ENCODE measurements at regions not wholly inside any gene's neighbourhood (a gene's known extent, or its start where the extent isn't known, plus 50 kb on each side); places are given as distances from the start of the nearest gene placed in this dataset.

DNA sequence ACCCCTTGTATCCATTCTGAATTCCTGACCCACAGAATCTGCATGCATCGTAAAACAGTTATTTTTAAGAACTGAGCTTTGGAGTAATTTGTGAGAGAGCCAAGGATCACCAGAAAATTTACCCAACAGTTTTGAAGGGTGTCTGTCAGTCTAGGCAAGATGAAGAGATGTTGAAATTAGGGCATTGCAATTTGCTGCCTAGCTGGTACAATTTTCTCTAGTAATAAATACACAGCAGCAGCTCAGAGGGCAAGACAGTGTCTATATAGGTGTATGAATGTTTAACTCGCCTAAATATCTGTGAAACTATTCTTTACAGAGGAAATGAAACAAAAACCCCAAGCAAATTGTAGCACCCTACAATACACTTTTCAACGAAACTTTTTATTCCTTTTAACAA lies 377.8 kb upstream of the POU3F3 start:
- ChIA-PET CTCF (no interaction called here), RAD21 (ENCODE audit: low non-redundant PET in 1 of 2, low total read pairs in 2 of 2, uncharacterized antibody in 2 of 2, unreplicated experiment in 2 of 2) (no interaction called here)
- BruUV-seq (replicated peaks), result no TSS peak

More for the DNA sequence above, 377.8 kb upstream of the POU3F3 start:
- Histone ChIP-seq H3K4me2 (ENCODE audit: low read length) (no peak overlapping the region), H3K9me3 (ENCODE audit: control insufficient read depth in 1 of 2, insufficient read depth in 1 of 2, low read depth in 1 of 2, low read length in 2 of 2) (peaks cover 4 to 11% of the 10 kb centered on the region in 2 experiments; a peak in 2 of 4 replicates), H3K27me3 (ENCODE audit: insufficient read depth, low read length) (no peaks in the 10 kb centered on the region), H4K20me1 (ENCODE audit: insufficient read depth) (no peaks in the 10 kb centered on the region), H3K79me2 (ENCODE audit: insufficient read depth, low read length) (no peaks in the 10 kb centered on the region), H2AFZ (ENCODE audit: low read depth, low read length, poor library complexity, severe bottlenecking) (no peak overlapping the region), H3K9me2 (ENCODE audit: insufficient read depth) (no peaks in the 10 kb centered on the region), H3K36me3 (ENCODE audit: control insufficient read depth in 1 of 2, insufficient read depth in 2 of 2, low read length in 2 of 2) (no peaks in the 10 kb centered on the region), H3K4me3 (replicated peaks in 1 of 2; ENCODE audit: low read depth in 1 of 2, low read length in 2 of 2) (no peak overlapping the region), H3K27ac (ENCODE audit: low read depth, low read length) (no peak overlapping the region), H3K9ac (ENCODE audit: low read length) (no peak overlapping the region), H3K4me1 (ENCODE audit: control insufficient read depth in 1 of 2, insufficient read depth in 2 of 2, low read length in 2 of 2) (no peaks in the 10 kb centered on the region)
- ATAC-seq, result no peak
- POLR2A ChIA-PET, result no interaction called here
- TF ChIP-seq, protein P1, sequence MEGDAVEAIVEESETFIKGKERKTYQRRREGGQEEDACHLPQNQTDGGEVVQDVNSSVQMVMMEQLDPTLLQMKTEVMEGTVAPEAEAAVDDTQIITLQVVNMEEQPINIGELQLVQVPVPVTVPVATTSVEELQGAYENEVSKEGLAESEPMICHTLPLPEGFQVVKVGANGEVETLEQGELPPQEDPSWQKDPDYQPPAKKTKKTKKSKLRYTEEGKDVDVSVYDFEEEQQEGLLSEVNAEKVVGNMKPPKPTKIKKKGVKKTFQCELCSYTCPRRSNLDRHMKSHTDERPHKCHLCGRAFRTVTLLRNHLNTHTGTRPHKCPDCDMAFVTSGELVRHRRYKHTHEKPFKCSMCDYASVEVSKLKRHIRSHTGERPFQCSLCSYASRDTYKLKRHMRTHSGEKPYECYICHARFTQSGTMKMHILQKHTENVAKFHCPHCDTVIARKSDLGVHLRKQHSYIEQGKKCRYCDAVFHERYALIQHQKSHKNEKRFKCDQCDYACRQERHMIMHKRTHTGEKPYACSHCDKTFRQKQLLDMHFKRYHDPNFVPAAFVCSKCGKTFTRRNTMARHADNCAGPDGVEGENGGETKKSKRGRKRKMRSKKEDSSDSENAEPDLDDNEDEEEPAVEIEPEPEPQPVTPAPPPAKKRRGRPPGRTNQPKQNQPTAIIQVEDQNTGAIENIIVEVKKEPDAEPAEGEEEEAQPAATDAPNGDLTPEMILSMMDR (IDR thresholded peaks at IDR 0.05 in 2 of 3, conservative IDR thresholded peaks at IDR 0.05 in 1 of 3; ENCODE audit: borderline replicate concordance in 1 of 3, insufficient read depth in 1 of 3, low read depth in 2 of 3, low read length in 2 of 3), result no peak
- TF ChIP-seq ZFX (IDR thresholded peaks at IDR 0.05) (no peak), EZH2 (IDR thresholded peaks at IDR 0.05) (no peak), YY1 (IDR thresholded peaks at IDR 0.05; ENCODE audit: extremely low read depth, insufficient replicate concordance, low read depth, low read length) (no peak), RAD21 (IDR thresholded peaks at IDR 0.05; ENCODE audit: low read depth) (no peak), FOSL1 (IDR thresholded peaks at IDR 0.05; ENCODE audit: low read depth) (no peak), POLR2A (IDR thresholded peaks at IDR 0.05; ENCODE audit: borderline replicate concordance, extremely low read depth, insufficient read depth, insufficient read length) (no peak), JUND (IDR thresholded peaks at IDR 0.05) (no peak), CEBPB (IDR thresholded peaks at IDR 0.05; ENCODE audit: low read depth) (no peak), CBX3 (IDR thresholded peaks at IDR 0.05; ENCODE audit: low read depth) (no peak), ELF1 (IDR thresholded peaks at IDR 0.05; ENCODE audit: borderline replicate concordance, low read depth) (no peak), SP1 (IDR thresholded peaks at IDR 0.05; ENCODE audit: low read depth) (no peak), EZH2phosphoT487 (IDR thresholded peaks at IDR 0.05; ENCODE audit: borderline replicate concordance) (no peak), TCF7L2 (IDR thresholded peaks at IDR 0.05; ENCODE audit: borderline replicate concordance, extremely low read depth, insufficient read depth, insufficient read length) (no peak), SRF (IDR thresholded peaks at IDR 0.05; ENCODE audit: low read depth) (no peak), SIN3A (IDR thresholded peaks at IDR 0.05; ENCODE audit: low read depth) (no peak)
- TF ChIP-seq, protein P2, sequence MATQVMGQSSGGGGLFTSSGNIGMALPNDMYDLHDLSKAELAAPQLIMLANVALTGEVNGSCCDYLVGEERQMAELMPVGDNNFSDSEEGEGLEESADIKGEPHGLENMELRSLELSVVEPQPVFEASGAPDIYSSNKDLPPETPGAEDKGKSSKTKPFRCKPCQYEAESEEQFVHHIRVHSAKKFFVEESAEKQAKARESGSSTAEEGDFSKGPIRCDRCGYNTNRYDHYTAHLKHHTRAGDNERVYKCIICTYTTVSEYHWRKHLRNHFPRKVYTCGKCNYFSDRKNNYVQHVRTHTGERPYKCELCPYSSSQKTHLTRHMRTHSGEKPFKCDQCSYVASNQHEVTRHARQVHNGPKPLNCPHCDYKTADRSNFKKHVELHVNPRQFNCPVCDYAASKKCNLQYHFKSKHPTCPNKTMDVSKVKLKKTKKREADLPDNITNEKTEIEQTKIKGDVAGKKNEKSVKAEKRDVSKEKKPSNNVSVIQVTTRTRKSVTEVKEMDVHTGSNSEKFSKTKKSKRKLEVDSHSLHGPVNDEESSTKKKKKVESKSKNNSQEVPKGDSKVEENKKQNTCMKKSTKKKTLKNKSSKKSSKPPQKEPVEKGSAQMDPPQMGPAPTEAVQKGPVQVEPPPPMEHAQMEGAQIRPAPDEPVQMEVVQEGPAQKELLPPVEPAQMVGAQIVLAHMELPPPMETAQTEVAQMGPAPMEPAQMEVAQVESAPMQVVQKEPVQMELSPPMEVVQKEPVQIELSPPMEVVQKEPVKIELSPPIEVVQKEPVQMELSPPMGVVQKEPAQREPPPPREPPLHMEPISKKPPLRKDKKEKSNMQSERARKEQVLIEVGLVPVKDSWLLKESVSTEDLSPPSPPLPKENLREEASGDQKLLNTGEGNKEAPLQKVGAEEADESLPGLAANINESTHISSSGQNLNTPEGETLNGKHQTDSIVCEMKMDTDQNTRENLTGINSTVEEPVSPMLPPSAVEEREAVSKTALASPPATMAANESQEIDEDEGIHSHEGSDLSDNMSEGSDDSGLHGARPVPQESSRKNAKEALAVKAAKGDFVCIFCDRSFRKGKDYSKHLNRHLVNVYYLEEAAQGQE (IDR thresholded peaks at IDR 0.05; ENCODE audit: low read depth), result no peak
- TF ChIP-seq, protein P3, sequence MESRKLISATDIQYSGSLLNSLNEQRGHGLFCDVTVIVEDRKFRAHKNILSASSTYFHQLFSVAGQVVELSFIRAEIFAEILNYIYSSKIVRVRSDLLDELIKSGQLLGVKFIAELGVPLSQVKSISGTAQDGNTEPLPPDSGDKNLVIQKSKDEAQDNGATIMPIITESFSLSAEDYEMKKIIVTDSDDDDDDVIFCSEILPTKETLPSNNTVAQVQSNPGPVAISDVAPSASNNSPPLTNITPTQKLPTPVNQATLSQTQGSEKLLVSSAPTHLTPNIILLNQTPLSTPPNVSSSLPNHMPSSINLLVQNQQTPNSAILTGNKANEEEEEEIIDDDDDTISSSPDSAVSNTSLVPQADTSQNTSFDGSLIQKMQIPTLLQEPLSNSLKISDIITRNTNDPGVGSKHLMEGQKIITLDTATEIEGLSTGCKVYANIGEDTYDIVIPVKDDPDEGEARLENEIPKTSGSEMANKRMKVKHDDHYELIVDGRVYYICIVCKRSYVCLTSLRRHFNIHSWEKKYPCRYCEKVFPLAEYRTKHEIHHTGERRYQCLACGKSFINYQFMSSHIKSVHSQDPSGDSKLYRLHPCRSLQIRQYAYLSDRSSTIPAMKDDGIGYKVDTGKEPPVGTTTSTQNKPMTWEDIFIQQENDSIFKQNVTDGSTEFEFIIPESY (IDR thresholded peaks at IDR 0.05; ENCODE audit: extremely low read depth, insufficient replicate concordance, low read length), result no peak
- TF ChIP-seq, protein P4, sequence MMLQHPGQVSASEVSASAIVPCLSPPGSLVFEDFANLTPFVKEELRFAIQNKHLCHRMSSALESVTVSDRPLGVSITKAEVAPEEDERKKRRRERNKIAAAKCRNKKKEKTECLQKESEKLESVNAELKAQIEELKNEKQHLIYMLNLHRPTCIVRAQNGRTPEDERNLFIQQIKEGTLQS (IDR thresholded peaks at IDR 0.05), result no peak
- intact Hi-C loops (cut with micrococcal nuclease), result no loop called here
- no peak for DNase-seq (ENCODE audit: low read depth, low spot score)
